ENCODE measurements at regions not wholly inside any gene's neighbourhood (a gene's known extent, or its start where the extent isn't known, plus 50 kb on each side); places are given as distances from the start of the nearest gene placed in this dataset.

DNA sequence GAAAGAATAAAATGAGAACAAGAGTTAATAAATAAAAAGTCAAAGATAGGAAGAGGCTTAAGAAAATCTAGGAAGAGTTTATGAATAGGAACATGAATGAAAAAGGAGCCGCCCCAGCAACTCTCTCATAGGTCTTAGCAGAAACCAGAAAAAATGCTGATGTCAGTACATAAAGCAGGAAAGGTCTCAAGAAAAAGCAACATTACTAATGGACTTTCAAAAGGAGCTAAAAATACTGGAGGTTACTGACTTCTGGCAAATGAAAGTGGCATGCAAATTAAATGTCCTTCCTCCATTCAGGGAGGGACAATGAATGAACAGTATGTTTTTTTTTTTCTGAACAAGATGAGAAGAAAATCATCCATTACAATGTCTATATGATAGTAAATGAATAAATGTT lies 387.6 kb downstream of the BRINP2 start:
- Histone ChIP-seq H3K36me3 (replicated peaks in 1 of 2; ENCODE audit: control insufficient read depth in 1 of 2, insufficient read depth in 2 of 2, low read length in 2 of 2) (no peaks in the 10 kb centered on the region), H2AFZ (ENCODE audit: low read length) (no peak overlapping the region), H4K20me1 (ENCODE audit: insufficient read depth, low read length) (no peaks in the 10 kb centered on the region), H3K4me2 (ENCODE audit: low read depth, low read length) (no peak overlapping the region), H3K9me3 (ENCODE audit: low read length) (no peaks in the 10 kb centered on the region), H3K79me2 (ENCODE audit: insufficient read depth, low read length) (no peaks in the 10 kb centered on the region), H3K27me3 (ENCODE audit: control insufficient read depth in 1 of 2, insufficient read depth in 2 of 2, low read length in 2 of 2) (no peaks in the 10 kb centered on the region), H3K9ac (ENCODE audit: insufficient read depth, low read depth, low read length) (no peak overlapping the region), H3K27ac (ENCODE audit: extremely low read length, insufficient read depth, low read length) (no peak overlapping the region), H3K4me1 (ENCODE audit: insufficient read depth, low read length) (no peaks in the 10 kb centered on the region), H3K4me3 (replicated peaks in 1 of 3; ENCODE audit: insufficient read depth in 1 of 3, low read depth in 2 of 3, low read length in 3 of 3) (no peak overlapping the region)
- ChIA-PET CTCF (ENCODE audit: low intra/inter-chr PET ratio, low total read pairs) (no interaction called here), POLR2A (no interaction called here)
- DNase-seq (ENCODE audit: low spot score) = no peak
- intact Hi-C loops (cut with micrococcal nuclease; ENCODE audit: unreplicated experiment) = no loop called here
- 84% methylated on average over 1 of the region's 1 CpG for WGBS (ENCODE audit: low lambda C conversion rate)
- TF ChIP-seq SRSF9 (IDR thresholded peaks at IDR 0.05; ENCODE audit: borderline replicate concordance, insufficient read depth, low read depth, low read length, poor library complexity, severe bottlenecking) (no peak), MAFF (IDR thresholded peaks at IDR 0.05; ENCODE audit: low read depth, low read length) (peak; percentile 41; the same call in 1 of the 2 replicates), MAFK (conservative IDR thresholded peaks at IDR 0.05 in 1 of 2, IDR thresholded peaks at IDR 0.05 in 1 of 2; ENCODE audit: low read length in 2 of 2) (peak; percentile 45 to 73)
- no peak for ATAC-seq
- in situ Hi-C loops (cut with HindIII; ENCODE audit: extremely low pct_ligation_motif_present, low pct_unique_long_range_greater_than_20kb) = no loop called here
- BruUV-seq (replicated peaks) = no TSS peak
- no peak for FAIRE-seq

DNA sequence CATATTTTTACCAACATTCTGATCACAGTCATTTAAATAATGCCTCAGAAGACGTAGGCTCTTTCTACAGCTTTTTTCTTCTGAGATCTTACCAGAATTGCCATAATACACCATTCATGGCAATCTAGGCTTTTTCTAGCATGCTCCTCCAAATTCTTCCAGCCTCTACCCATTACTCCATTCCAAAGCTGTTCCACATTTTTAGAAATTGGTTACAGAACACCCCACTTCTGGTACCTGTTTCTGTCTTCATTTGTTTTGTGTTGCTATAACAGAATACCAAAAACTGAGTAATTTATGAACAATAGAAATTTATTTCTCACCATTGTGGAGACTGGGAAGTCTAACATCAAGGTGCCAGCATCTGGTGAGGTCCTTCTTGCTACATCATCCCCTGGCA lies 385.4 kb downstream of the BRINP2 start:
- H4K20me1 ChIP-seq (ENCODE audit: insufficient read depth, low read length) = no peaks in the 10 kb centered on the region
- no TSS peak for BruUV-seq (replicated peaks)
- no peaks in the 10 kb centered on the region for H3K9me3 ChIP-seq (ENCODE audit: low read length)
- no peak overlapping the region for H3K4me2 ChIP-seq (ENCODE audit: low read depth, low read length)
- intact Hi-C loops (cut with micrococcal nuclease; ENCODE audit: unreplicated experiment) = no loop called here
- TF ChIP-seq HNRNPH1 (optimal IDR thresholded peaks at IDR 0.05; ENCODE audit: low read depth, low read length) (no peak), ATM (IDR thresholded peaks at IDR 0.05; ENCODE audit: borderline replicate concordance) (no peak), NAIF1 (CRISPR knock-in tag; IDR thresholded peaks at IDR 0.05; ENCODE audit: borderline replicate concordance) (no peak), ZNF83 (CRISPR knock-in tag; IDR thresholded peaks at IDR 0.05; ENCODE audit: borderline replicate concordance) (no peak), ZNF235 (CRISPR knock-in tag; IDR thresholded peaks at IDR 0.05; ENCODE audit: borderline replicate concordance) (no peak)
- no peak for DNase-seq (ENCODE audit: low spot score)
- ChIA-PET POLR2A (no interaction called here), CTCF (ENCODE audit: low intra/inter-chr PET ratio, low total read pairs) (no interaction called here)
- no peaks in the 10 kb centered on the region for H3K4me1 ChIP-seq (ENCODE audit: insufficient read depth, low read length)
- H3K27me3 ChIP-seq (ENCODE audit: control insufficient read depth in 1 of 2, insufficient read depth in 2 of 2, low read length in 2 of 2) = no peaks in the 10 kb centered on the region
- H2AFZ ChIP-seq (ENCODE audit: low read length) = no peak overlapping the region
- no peak for ATAC-seq
- 0% methylated on average over 1 of the region's 1 CpG for WGBS (ENCODE audit: low lambda C conversion rate)
- in situ Hi-C loops (cut with HindIII; ENCODE audit: extremely low pct_ligation_motif_present, low pct_unique_long_range_greater_than_20kb) = no loop called here
- no peak overlapping the region for H3K9ac ChIP-seq (ENCODE audit: insufficient read depth, low read depth, low read length)
- FAIRE-seq = no peak
- H3K27ac ChIP-seq (ENCODE audit: extremely low read length, insufficient read depth, low read length) = no peak overlapping the region
- no peaks in the 10 kb centered on the region for H3K36me3 ChIP-seq (replicated peaks in 1 of 2; ENCODE audit: control insufficient read depth in 1 of 2, insufficient read depth in 2 of 2, low read length in 2 of 2)
- H3K79me2 ChIP-seq (ENCODE audit: insufficient read depth, low read length) = no peaks in the 10 kb centered on the region
- H3K4me3 ChIP-seq (replicated peaks in 1 of 3; ENCODE audit: insufficient read depth in 1 of 3, low read depth in 2 of 3, low read length in 3 of 3) = no peak overlapping the region

All from HepG2 (cell line).